ENCODE measurements at regions not wholly inside any gene's neighbourhood (a gene's known extent, or its start where the extent isn't known, plus 50 kb on each side); places are given as distances from the start of the nearest gene placed in this dataset.

DNA sequence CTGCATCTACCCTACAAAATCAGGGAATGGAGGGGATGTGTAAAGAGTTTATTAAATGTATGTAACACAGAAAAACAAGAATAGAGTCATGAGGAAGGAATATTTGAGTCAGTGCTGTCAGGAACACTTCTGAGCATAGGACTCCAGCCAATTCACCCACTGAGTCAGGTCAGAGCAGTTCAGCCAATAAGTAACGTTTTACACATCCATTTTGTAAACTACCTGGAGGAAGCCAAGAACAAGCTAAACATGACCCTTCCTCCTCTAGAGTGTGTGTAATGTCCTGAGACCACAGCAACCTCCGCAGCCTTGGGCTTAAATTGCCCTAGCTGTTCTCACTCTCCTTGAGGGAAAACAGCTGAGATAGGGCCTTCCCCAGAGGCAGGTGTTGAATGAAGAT, 691.5 kb upstream of the LRRN3 start:
- ATAC-seq: no peak
- TF ChIP-seq, protein P1, sequence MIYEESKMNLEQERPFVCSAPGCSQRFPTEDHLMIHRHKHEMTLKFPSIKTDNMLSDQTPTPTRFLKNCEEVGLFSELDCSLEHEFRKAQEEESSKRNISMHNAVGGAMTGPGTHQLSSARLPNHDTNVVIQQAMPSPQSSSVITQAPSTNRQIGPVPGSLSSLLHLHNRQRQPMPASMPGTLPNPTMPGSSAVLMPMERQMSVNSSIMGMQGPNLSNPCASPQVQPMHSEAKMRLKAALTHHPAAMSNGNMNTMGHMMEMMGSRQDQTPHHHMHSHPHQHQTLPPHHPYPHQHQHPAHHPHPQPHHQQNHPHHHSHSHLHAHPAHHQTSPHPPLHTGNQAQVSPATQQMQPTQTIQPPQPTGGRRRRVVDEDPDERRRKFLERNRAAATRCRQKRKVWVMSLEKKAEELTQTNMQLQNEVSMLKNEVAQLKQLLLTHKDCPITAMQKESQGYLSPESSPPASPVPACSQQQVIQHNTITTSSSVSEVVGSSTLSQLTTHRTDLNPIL (CRISPR knock-in tag; IDR thresholded peaks at IDR 0.05; ENCODE audit: low read depth): no peak
- TF ChIP-seq ZFP3 (CRISPR knock-in tag; IDR thresholded peaks at IDR 0.05): no peak
- no peak for TF ChIP-seq BACH2 (CRISPR knock-in tag; IDR thresholded peaks at IDR 0.05; ENCODE audit: borderline replicate concordance)
- no peak for TF ChIP-seq TSHZ2 (CRISPR knock-in tag; IDR thresholded peaks at IDR 0.05)
- TF ChIP-seq CSDC2 (CRISPR knock-in tag; IDR thresholded peaks at IDR 0.05): no peak
- TF ChIP-seq ISL1 (CRISPR knock-in tag; IDR thresholded peaks at IDR 0.05): no peak
- TF ChIP-seq ZFP30 (CRISPR knock-in tag; IDR thresholded peaks at IDR 0.05): no peak
- no peak for TF ChIP-seq ZNF70 (CRISPR knock-in tag; IDR thresholded peaks at IDR 0.05)
- TF ChIP-seq PATZ1 (CRISPR knock-in tag; IDR thresholded peaks at IDR 0.05; ENCODE audit: borderline replicate concordance): no peak
- TF ChIP-seq PPARA (CRISPR knock-in tag; IDR thresholded peaks at IDR 0.05; ENCODE audit: borderline replicate concordance): no peak
- no peak for TF ChIP-seq ARNTL (CRISPR knock-in tag; IDR thresholded peaks at IDR 0.05; ENCODE audit: borderline replicate concordance, low read depth)
- TF ChIP-seq ZNF565 (CRISPR knock-in tag; conservative IDR thresholded peaks at IDR 0.05; ENCODE audit: low read depth): no peak
- TF ChIP-seq RARB (CRISPR knock-in tag; IDR thresholded peaks at IDR 0.05): no peak
- TF ChIP-seq TOX (CRISPR knock-in tag; IDR thresholded peaks at IDR 0.05; ENCODE audit: borderline replicate concordance): no peak
- no peak for TF ChIP-seq OSR1 (CRISPR knock-in tag; IDR thresholded peaks at IDR 0.05)
- no peak for TF ChIP-seq GLIS3 (CRISPR knock-in tag; IDR thresholded peaks at IDR 0.05)
- TF ChIP-seq ZNF8 (CRISPR knock-in tag; IDR thresholded peaks at IDR 0.05): no peak
- no peak for TF ChIP-seq SNAI2 (CRISPR knock-in tag; IDR thresholded peaks at IDR 0.05)

DNA sequence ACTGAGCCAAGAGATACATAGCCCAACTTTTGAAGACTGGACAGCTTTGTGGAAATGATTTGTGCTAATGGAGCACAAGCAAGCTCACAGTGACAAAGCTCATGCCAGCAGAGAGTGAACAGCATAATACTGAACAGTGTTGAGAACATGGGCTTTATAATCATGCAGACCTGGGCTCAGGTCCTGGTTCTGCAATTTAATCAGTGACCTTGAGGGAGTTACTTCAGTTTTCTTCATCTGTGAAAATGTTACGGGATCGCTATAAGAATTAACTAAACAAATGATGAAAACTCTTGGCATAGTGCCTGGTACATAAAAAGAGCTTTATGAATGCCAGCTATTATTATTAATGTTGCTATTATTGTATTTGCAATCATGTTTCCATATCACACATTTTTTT, 690.5 kb upstream of the LRRN3 start:
- ATAC-seq: no peak
- TF ChIP-seq ARNTL (CRISPR knock-in tag; IDR thresholded peaks at IDR 0.05; ENCODE audit: borderline replicate concordance, low read depth) (no peak), ZC3H10 (CRISPR knock-in tag; IDR thresholded peaks at IDR 0.05) (no peak), SNAI2 (CRISPR knock-in tag; IDR thresholded peaks at IDR 0.05) (no peak)

DNA sequence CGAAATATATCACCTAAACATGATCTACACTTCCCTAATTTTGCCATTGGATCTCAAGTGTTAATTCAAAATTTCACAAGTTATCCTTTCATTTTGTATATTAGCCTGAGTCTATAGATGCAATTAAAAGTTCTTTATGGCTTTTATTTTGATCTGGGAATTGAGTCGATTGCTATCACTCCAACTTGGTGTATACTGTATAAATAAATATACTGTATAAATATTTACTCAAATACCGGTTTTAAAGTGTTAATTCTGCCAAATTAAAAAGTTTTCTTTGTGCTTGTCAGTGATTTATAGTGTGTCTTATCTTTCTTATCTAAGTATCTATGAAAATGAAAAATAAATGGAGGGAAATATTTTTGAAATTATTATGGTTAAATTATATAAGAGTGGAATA, 683.7 kb upstream of the LRRN3 start:
- ATAC-seq: no peak
- TF ChIP-seq ZNF70 (CRISPR knock-in tag; IDR thresholded peaks at IDR 0.05): no peak
- no peak for TF ChIP-seq PATZ1 (CRISPR knock-in tag; IDR thresholded peaks at IDR 0.05; ENCODE audit: borderline replicate concordance)
- TF ChIP-seq SNAI2 (CRISPR knock-in tag; IDR thresholded peaks at IDR 0.05): no peak
- TF ChIP-seq CSDC2 (CRISPR knock-in tag; IDR thresholded peaks at IDR 0.05): no peak
- no peak for TF ChIP-seq ISL1 (CRISPR knock-in tag; IDR thresholded peaks at IDR 0.05)
- TF ChIP-seq, protein P1 (CRISPR knock-in tag; IDR thresholded peaks at IDR 0.05; ENCODE audit: low read depth): no peak
- no peak for TF ChIP-seq ARNTL (CRISPR knock-in tag; IDR thresholded peaks at IDR 0.05; ENCODE audit: borderline replicate concordance, low read depth)
- no peak for TF ChIP-seq TCF4 (CRISPR knock-in tag; IDR thresholded peaks at IDR 0.05; ENCODE audit: borderline replicate concordance)
- no peak for TF ChIP-seq PPARA (CRISPR knock-in tag; IDR thresholded peaks at IDR 0.05; ENCODE audit: borderline replicate concordance)
- TF ChIP-seq, protein P2, sequence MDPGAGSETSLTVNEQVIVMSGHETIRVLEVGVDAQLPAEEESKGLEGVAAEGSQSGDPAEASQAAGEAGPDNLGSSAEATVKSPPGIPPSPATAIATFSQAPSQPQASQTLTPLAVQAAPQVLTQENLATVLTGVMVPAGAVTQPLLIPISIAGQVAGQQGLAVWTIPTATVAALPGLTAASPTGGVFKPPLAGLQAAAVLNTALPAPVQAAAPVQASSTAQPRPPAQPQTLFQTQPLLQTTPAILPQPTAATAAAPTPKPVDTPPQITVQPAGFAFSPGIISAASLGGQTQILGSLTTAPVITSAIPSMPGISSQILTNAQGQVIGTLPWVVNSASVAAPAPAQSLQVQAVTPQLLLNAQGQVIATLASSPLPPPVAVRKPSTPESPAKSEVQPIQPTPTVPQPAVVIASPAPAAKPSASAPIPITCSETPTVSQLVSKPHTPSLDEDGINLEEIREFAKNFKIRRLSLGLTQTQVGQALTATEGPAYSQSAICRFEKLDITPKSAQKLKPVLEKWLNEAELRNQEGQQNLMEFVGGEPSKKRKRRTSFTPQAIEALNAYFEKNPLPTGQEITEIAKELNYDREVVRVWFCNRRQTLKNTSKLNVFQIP (CRISPR knock-in tag; IDR thresholded peaks at IDR 0.05; ENCODE audit: borderline replicate concordance, low read depth): no peak
- TF ChIP-seq BACH2 (CRISPR knock-in tag; IDR thresholded peaks at IDR 0.05; ENCODE audit: borderline replicate concordance): no peak

All from SK-N-SH treated with all-trans-retinoic acid at 6 μM for 48 hours (cell line).